ENCODE measurements at regions not wholly inside any gene's neighbourhood (a gene's known extent, or its start where the extent isn't known, plus 50 kb on each side); places are given as distances from the start of the nearest gene placed in this dataset.

DNA sequence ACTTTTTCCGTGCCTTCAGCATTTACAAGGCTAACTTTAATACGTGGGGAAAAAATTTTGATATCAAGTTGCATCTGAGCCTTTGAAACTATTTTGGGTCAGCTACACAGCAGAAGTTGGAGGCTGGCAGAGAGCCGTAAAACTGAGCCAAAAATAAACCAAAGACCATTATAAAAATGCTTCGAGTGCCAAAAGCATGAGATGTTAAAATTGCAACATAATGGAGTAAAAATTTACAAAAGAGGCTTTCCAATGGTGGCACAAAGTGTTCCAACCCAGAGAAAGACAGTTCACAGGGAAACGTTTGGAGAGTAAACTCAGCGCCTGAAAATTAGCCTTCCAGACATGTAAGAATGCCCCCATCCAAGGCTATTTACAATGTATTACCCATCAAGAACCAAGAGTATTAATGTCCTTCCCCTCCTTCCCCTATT, 190.3 kb downstream of the TLE1 start:
- TF ChIP-seq, protein P1, sequence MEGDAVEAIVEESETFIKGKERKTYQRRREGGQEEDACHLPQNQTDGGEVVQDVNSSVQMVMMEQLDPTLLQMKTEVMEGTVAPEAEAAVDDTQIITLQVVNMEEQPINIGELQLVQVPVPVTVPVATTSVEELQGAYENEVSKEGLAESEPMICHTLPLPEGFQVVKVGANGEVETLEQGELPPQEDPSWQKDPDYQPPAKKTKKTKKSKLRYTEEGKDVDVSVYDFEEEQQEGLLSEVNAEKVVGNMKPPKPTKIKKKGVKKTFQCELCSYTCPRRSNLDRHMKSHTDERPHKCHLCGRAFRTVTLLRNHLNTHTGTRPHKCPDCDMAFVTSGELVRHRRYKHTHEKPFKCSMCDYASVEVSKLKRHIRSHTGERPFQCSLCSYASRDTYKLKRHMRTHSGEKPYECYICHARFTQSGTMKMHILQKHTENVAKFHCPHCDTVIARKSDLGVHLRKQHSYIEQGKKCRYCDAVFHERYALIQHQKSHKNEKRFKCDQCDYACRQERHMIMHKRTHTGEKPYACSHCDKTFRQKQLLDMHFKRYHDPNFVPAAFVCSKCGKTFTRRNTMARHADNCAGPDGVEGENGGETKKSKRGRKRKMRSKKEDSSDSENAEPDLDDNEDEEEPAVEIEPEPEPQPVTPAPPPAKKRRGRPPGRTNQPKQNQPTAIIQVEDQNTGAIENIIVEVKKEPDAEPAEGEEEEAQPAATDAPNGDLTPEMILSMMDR (IDR thresholded peaks at IDR 0.05) = no peak
- TF ChIP-seq POLR2AphosphoS5 (IDR thresholded peaks at IDR 0.05; ENCODE audit: low read depth, low read length) (no peak), TCF7L2 (IDR thresholded peaks at IDR 0.05; ENCODE audit: low read depth, low read length) (no peak), SIN3A (IDR thresholded peaks at IDR 0.05; ENCODE audit: borderline replicate concordance, insufficient read depth, low read depth, low read length) (no peak)
- TF ChIP-seq, protein P2, sequence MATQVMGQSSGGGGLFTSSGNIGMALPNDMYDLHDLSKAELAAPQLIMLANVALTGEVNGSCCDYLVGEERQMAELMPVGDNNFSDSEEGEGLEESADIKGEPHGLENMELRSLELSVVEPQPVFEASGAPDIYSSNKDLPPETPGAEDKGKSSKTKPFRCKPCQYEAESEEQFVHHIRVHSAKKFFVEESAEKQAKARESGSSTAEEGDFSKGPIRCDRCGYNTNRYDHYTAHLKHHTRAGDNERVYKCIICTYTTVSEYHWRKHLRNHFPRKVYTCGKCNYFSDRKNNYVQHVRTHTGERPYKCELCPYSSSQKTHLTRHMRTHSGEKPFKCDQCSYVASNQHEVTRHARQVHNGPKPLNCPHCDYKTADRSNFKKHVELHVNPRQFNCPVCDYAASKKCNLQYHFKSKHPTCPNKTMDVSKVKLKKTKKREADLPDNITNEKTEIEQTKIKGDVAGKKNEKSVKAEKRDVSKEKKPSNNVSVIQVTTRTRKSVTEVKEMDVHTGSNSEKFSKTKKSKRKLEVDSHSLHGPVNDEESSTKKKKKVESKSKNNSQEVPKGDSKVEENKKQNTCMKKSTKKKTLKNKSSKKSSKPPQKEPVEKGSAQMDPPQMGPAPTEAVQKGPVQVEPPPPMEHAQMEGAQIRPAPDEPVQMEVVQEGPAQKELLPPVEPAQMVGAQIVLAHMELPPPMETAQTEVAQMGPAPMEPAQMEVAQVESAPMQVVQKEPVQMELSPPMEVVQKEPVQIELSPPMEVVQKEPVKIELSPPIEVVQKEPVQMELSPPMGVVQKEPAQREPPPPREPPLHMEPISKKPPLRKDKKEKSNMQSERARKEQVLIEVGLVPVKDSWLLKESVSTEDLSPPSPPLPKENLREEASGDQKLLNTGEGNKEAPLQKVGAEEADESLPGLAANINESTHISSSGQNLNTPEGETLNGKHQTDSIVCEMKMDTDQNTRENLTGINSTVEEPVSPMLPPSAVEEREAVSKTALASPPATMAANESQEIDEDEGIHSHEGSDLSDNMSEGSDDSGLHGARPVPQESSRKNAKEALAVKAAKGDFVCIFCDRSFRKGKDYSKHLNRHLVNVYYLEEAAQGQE (IDR thresholded peaks at IDR 0.05; ENCODE audit: insufficient read depth in 1 of 2, low read depth in 2 of 2, low read length in 1 of 2) = no peak

Measured in Panc1 (cell line).